ENCODE measurements at regions not wholly inside any gene's neighbourhood (a gene's known extent, or its start where the extent isn't known, plus 50 kb on each side); places are given as distances from the start of the nearest gene placed in this dataset.

DNA sequence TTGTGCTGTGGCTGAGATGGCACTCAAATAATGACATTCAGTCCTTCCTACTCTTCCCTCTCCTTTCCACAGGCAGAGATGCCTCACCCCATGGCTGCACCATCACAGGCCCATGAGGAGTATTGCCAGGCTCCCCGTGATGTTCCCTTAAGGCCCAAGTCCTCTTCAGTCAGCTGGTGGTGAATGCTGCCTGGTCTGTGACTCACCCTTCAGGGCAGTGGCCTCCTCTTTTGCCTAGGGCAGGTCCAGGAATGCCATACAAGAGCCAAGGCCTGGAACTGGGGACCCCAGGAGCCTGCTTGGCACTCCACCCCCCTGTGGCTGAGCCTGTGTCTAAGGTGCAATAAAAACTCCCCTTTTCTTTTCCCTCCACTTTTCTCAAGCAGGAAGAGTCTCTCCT is 144.2 kb upstream of the GEMIN8 start:
- TF ChIP-seq, protein P1, sequence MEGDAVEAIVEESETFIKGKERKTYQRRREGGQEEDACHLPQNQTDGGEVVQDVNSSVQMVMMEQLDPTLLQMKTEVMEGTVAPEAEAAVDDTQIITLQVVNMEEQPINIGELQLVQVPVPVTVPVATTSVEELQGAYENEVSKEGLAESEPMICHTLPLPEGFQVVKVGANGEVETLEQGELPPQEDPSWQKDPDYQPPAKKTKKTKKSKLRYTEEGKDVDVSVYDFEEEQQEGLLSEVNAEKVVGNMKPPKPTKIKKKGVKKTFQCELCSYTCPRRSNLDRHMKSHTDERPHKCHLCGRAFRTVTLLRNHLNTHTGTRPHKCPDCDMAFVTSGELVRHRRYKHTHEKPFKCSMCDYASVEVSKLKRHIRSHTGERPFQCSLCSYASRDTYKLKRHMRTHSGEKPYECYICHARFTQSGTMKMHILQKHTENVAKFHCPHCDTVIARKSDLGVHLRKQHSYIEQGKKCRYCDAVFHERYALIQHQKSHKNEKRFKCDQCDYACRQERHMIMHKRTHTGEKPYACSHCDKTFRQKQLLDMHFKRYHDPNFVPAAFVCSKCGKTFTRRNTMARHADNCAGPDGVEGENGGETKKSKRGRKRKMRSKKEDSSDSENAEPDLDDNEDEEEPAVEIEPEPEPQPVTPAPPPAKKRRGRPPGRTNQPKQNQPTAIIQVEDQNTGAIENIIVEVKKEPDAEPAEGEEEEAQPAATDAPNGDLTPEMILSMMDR (IDR thresholded peaks at IDR 0.05; ENCODE audit: low read length), result no peak
- TF ChIP-seq EZH2 (IDR thresholded peaks at IDR 0.05; ENCODE audit: borderline replicate concordance, low read length), result no peak
